Inflammatory macrophage treated with lipopolysaccharide for 1 hour (primary cell): ENCODE measurements at regions not wholly inside any gene's neighbourhood (a gene's known extent, or its start where the extent isn't known, plus 50 kb on each side); places are given as distances from the start of the nearest gene placed in this dataset.

Experiments
- DNase-seq, 2 donors: peaks; one replicate each; pipeline ENCODE4 v3.0.0-alpha.2; 2020 to 2022

- DNase-seq: no peak
These were observed 60.5 kb downstream of the NR2F2 start for GRCh38 chr15:96390986-96391385.

GRCh38 chr15:96392380-96393208 lies 62.1 kb downstream of the NR2F2 start:
- no peak for DNase-seq

- DNase-seq: no peak
These were observed 62.7 kb downstream of the NR2F2 start for GRCh38 chr15:96393209-96393513.

- DNase-seq: no peak
These were observed 65.2 kb downstream of the NR2F2 start for GRCh38 chr15:96395687-96396086.

- DNase-seq: no peak
These were observed 68.3 kb downstream of the NR2F2 start for GRCh38 chr15:96398776-96399175.

- DNase-seq: no peak
These were observed 71.9 kb downstream of the NR2F2 start for GRCh38 chr15:96402403-96402802.

- DNase-seq: no peak
These were observed 72.6 kb downstream of the NR2F2 start for GRCh38 chr15:96403071-96403470.

GRCh38 chr15:96403932-96404331 lies 73.4 kb downstream of the NR2F2 start:
- DNase-seq: no peak

- no peak for DNase-seq
These were observed 74.1 kb downstream of the NR2F2 start for GRCh38 chr15:96404560-96404959.

- DNase-seq: no peak
These were observed 75.8 kb downstream of the NR2F2 start for GRCh38 chr15:96406291-96406690.

- DNase-seq: no peak
These were observed 76.2 kb downstream of the NR2F2 start for GRCh38 chr15:96406701-96407100.

- no peak for DNase-seq
These were observed 77.0 kb downstream of the NR2F2 start for GRCh38 chr15:96407482-96407881.

- no peak for DNase-seq
These were observed 78.2 kb downstream of the NR2F2 start for GRCh38 chr15:96408591-96409183.

GRCh38 chr15:96409215-96410138 lies 79.0 kb downstream of the NR2F2 start:
- DNase-seq: no peak

- DNase-seq: no peak
These were observed 79.9 kb downstream of the NR2F2 start for GRCh38 chr15:96410175-96411055.

- DNase-seq: no peak
These were observed 80.8 kb downstream of the NR2F2 start for GRCh38 chr15:96411056-96412031.

GRCh38 chr15:96412045-96412905 lies 81.8 kb downstream of the NR2F2 start:
- DNase-seq: no peak

GRCh38 chr15:96412906-96413231 lies 82.4 kb downstream of the NR2F2 start:
- DNase-seq: no peak

- DNase-seq: no peak
These were observed 83.2 kb downstream of the NR2F2 start for GRCh38 chr15:96413657-96414056.

- DNase-seq: no peak
These were observed 84.4 kb downstream of the NR2F2 start for GRCh38 chr15:96414875-96415274.
